Upper lobe of left lung (tissue), 4 donors: ENCODE measurements at regions not wholly inside any gene's neighbourhood (a gene's known extent, or its start where the extent isn't known, plus 50 kb on each side); places are given as distances from the start of the nearest gene placed in this dataset.

Experiments used
- EP300 ChIP-seq, 4 donors: sonication (generic); formaldehyde crosslinking; IDR thresholded peaks; one replicate each; pipeline ENCODE4 v1.5.1; 2017; ENCODE audit warnings: antibody characterized with exemption in 4 of 4, control low read depth in 2 of 4
- POLR2A ChIP-seq, 4 donors: fragments of 450-650 bp; IDR thresholded peaks; one replicate each; pipeline ENCODE4 v1.5.1; 2016 to 2017; ENCODE audit warnings: antibody characterized with exemption in 4 of 4, mild to moderate bottlenecking in 2 of 4
- TF ChIP-seq, protein P1 (sequence below), 6 experiments: fragments of 450-650 bp in 4 of 6; fragments of 200-600 bp in 2 of 6; sonication (generic) in 2 of 6; IDR thresholded peaks; one replicate each; pipeline ENCODE4 v1.5.1; 2016 to 2019; ENCODE audit warnings: antibody characterized with exemption in 6 of 6

DNA sequence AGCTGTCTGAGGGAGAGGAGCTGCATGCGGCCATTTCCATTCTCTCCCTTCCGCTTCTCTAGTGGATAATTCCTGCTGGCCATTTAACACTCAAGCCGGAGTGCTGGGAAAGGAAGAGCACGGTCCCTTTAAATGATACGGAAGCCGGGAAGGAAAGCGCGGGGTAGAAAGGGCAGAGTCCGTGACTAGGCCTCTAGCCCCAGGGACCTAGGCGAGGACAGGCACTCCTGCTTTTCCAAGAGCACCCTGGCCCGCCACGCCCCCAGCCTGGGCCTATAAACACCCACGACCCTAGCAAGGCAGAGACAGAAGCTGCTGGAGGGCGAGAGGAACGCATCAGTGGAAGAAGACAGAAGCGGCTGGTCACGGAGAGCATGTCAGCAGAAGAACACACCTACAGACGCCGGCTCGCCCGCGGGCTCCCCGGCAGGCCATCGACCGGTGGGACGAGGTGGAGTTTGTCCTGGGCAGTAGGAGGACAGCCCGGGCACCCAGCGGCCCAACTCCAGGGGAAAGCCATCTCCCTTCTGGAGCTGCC lies 1206.6 kb upstream of the TMEM132C start:
- TF ChIP-seq, protein P1, sequence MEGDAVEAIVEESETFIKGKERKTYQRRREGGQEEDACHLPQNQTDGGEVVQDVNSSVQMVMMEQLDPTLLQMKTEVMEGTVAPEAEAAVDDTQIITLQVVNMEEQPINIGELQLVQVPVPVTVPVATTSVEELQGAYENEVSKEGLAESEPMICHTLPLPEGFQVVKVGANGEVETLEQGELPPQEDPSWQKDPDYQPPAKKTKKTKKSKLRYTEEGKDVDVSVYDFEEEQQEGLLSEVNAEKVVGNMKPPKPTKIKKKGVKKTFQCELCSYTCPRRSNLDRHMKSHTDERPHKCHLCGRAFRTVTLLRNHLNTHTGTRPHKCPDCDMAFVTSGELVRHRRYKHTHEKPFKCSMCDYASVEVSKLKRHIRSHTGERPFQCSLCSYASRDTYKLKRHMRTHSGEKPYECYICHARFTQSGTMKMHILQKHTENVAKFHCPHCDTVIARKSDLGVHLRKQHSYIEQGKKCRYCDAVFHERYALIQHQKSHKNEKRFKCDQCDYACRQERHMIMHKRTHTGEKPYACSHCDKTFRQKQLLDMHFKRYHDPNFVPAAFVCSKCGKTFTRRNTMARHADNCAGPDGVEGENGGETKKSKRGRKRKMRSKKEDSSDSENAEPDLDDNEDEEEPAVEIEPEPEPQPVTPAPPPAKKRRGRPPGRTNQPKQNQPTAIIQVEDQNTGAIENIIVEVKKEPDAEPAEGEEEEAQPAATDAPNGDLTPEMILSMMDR (IDR thresholded peaks at IDR 0.05), result no peak
- TF ChIP-seq POLR2A (IDR thresholded peaks at IDR 0.05), result no peak
- TF ChIP-seq EP300 (IDR thresholded peaks at IDR 0.05), result no peak
